ENCODE measurements at regions not wholly inside any gene's neighbourhood (a gene's known extent, or its start where the extent isn't known, plus 50 kb on each side); places are given as distances from the start of the nearest gene placed in this dataset.

DNA sequence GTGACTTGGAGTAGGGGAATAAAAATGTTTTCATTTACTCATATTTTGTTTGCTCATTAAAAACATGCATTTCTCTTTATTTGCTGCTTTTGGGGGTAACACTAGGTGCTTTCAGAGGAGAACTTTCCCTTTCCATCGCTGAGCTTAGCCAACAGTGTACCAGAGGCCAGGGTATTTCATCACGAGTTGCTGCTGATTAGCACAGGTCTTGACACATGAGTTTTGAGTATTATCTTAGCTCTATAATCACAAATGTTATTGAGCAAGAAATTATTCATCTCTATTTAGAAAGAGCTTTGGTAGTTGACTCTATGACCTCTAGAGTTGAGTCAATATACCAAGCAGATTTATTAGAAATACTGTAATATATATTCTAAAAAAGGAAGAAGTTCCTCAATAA, 375.9 kb downstream of the NXPH1 start:
- Histone ChIP-seq H3K36me3 (ENCODE audit: control insufficient read depth, low read depth, low read length) (no peaks in the 10 kb centered on the region), H3K4me3 (ENCODE audit: low read length) (no peak overlapping the region), H3K27me3 (ENCODE audit: control insufficient read depth, insufficient read depth, low read length) (no peaks in the 10 kb centered on the region), H3K27ac (ENCODE audit: low read length) (no peak overlapping the region), H3K4me1 (ENCODE audit: control insufficient read depth, low read depth, low read length) (no peaks in the 10 kb centered on the region), H3K9me3 (ENCODE audit: control insufficient read depth, low read depth, low read length) (no peaks in the 10 kb centered on the region), H3K9ac (ENCODE audit: low read length) (no peak overlapping the region)

DNA sequence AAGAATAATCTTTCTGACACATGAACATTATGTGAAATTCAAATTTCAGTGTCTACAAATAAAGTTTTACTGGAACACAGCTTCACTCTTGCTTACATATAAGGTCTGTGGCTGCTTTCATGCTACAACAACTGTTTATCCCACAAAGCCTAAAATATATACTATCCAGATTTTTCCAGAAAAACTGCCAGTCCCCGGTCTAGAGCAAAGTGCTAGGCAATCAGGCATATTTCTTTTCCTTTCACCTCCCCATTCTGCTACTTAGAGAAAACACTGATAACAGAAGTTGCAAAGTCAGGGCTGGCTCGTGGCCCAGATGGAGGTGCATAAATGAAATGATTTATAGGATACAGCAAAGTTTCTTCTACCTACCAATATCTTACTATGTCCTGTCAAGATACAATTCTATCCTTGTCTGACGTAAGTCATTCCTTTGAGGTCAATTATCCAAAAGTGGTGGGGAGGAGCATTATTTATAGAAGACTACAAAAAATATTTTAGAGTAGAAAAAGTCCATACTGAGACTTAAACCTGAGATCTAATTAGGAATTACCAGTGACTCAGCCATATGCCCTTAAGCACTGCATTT, 384.1 kb downstream of the NXPH1 start:
- no peak overlapping the region for H3K27ac ChIP-seq (ENCODE audit: low read length)
- no peak overlapping the region for H3K4me3 ChIP-seq (ENCODE audit: low read length)
- H3K9me3 ChIP-seq (ENCODE audit: control insufficient read depth, low read depth, low read length), result no peaks in the 10 kb centered on the region
- no peak overlapping the region for H3K9ac ChIP-seq (ENCODE audit: low read length)
- H3K4me1 ChIP-seq (ENCODE audit: control insufficient read depth, low read depth, low read length), result no peaks in the 10 kb centered on the region
- H3K36me3 ChIP-seq (ENCODE audit: control insufficient read depth, low read depth, low read length), result no peaks in the 10 kb centered on the region
- no peaks in the 10 kb centered on the region for H3K27me3 ChIP-seq (ENCODE audit: control insufficient read depth, insufficient read depth, low read length)

DNA sequence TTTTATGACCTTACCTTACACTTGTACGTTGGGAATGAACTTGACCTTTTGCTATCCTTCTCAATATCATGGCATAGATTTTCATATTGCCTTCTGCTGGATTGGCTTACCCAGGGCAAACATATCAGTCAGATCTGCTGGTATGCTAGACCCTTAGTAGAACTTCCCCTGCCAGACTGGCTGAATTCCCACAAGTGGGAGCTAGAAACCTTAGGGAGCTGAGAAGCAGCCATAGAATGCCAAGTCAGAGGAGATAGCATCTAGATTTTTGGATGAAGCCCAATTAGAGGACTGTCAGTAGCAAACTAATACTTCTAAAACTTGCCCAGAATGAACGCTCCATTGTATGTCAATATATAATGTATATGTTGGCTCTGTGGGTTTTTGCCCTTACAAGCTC, 385.0 kb downstream of the NXPH1 start:
- Histone ChIP-seq H3K4me3 (ENCODE audit: low read length) (no peak overlapping the region), H3K9ac (ENCODE audit: low read length) (no peak overlapping the region), H3K27ac (ENCODE audit: low read length) (no peak overlapping the region), H3K4me1 (ENCODE audit: control insufficient read depth, low read depth, low read length) (no peaks in the 10 kb centered on the region), H3K9me3 (ENCODE audit: control insufficient read depth, low read depth, low read length) (no peaks in the 10 kb centered on the region), H3K27me3 (ENCODE audit: control insufficient read depth, insufficient read depth, low read length) (no peaks in the 10 kb centered on the region), H3K36me3 (ENCODE audit: control insufficient read depth, low read depth, low read length) (no peaks in the 10 kb centered on the region)

DNA sequence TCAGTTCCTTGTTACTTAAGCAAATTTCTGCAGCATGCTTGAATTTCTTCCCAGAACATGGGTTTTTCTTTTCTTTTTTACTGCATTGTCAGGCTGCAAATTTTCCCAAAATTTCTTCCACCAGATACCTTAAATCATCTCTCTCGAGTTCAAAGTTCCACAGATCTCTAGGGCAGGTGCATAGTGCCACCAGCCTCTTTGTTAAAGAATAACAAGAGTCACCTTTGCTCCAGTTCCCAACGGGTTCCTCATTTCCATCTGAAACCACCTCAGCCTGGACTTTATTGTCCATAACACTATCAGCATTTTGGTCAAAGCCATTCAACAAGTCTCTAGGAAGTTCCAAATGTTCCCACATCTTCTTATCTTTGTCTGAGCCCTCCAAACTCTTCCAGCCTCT, 389.2 kb downstream of the NXPH1 start:
- Histone ChIP-seq H3K9ac (ENCODE audit: low read length) (no peak overlapping the region), H3K27ac (ENCODE audit: low read length) (no peak overlapping the region), H3K27me3 (ENCODE audit: control insufficient read depth, insufficient read depth, low read length) (no peaks in the 10 kb centered on the region), H3K9me3 (ENCODE audit: control insufficient read depth, low read depth, low read length) (no peaks in the 10 kb centered on the region), H3K4me1 (ENCODE audit: control insufficient read depth, low read depth, low read length) (no peaks in the 10 kb centered on the region), H3K4me3 (ENCODE audit: low read length) (no peak overlapping the region), H3K36me3 (ENCODE audit: control insufficient read depth, low read depth, low read length) (no peaks in the 10 kb centered on the region)

DNA sequence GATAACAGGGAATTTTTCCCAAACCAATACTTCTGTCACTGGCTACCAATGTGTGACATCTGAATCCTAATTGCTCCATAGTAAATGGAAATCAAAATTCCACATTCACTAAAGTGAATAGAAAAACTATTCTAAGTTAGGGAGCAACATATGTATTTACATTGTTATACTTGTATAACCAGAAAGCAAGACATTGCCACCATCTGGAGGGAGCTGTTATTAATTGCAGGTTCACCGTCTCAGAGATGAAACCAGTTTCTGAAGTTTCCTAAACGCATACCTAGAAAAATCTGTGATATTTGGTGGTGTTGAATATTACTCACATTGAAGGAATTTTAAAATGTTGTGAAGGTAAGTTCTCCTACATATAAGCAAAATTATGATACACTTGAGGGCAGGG, 390.1 kb downstream of the NXPH1 start:
- Histone ChIP-seq H3K27ac (ENCODE audit: low read length) (no peak overlapping the region), H3K9ac (ENCODE audit: low read length) (no peak overlapping the region), H3K4me3 (ENCODE audit: low read length) (no peak overlapping the region), H3K36me3 (ENCODE audit: control insufficient read depth, low read depth, low read length) (no peaks in the 10 kb centered on the region), H3K27me3 (ENCODE audit: control insufficient read depth, insufficient read depth, low read length) (no peaks in the 10 kb centered on the region), H3K4me1 (ENCODE audit: control insufficient read depth, low read depth, low read length) (no peaks in the 10 kb centered on the region), H3K9me3 (ENCODE audit: control insufficient read depth, low read depth, low read length) (no peaks in the 10 kb centered on the region)

DNA sequence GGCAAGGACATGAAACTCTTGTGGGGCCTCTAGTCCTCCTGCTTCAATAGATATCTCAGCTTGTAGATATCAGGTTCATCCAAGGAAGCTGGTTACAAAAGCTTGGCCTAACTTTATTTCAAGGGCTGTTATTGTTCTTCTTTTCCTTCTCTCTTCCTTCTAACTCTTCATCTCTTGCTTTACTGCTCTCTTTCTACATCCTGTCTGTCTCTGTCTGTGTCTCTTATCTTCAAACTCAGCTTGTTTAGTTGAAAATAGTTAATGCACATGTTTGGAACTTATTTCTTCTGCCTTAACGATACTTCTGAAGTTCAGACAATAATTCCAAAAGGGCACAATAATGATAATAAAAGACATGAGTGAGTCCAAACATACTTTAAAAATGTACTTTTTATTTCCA, 393.9 kb downstream of the NXPH1 start:
- no peak overlapping the region for H3K4me3 ChIP-seq (ENCODE audit: low read length)
- H3K27me3 ChIP-seq (ENCODE audit: control insufficient read depth, insufficient read depth, low read length), result no peaks in the 10 kb centered on the region
- no peak overlapping the region for H3K9ac ChIP-seq (ENCODE audit: low read length)
- no peaks in the 10 kb centered on the region for H3K4me1 ChIP-seq (ENCODE audit: control insufficient read depth, low read depth, low read length)
- no peak overlapping the region for H3K27ac ChIP-seq (ENCODE audit: low read length)
- H3K9me3 ChIP-seq (ENCODE audit: control insufficient read depth, low read depth, low read length), result no peaks in the 10 kb centered on the region
- no peaks in the 10 kb centered on the region for H3K36me3 ChIP-seq (ENCODE audit: control insufficient read depth, low read depth, low read length)

DNA sequence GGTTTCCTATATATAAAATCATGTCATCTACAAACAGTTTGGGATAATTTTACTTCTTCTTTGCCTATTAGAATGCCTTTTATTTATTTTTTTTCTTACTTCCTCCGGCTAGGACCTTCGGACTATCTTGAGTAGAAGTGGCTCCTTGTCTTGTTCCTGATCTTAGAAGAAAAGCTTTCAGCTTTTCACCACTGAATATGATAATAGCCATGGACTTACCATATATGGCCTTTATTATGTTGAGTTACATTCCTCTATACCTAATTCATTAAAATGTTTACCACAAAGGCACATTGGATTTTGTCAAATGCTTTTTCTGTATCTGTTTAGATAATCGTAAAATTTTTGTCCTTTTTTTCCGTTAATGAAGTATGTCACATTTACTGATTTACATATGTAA, 395.7 kb downstream of the NXPH1 start:
- Histone ChIP-seq H3K27me3 (ENCODE audit: control insufficient read depth, insufficient read depth, low read length) (no peaks in the 10 kb centered on the region), H3K27ac (ENCODE audit: low read length) (no peak overlapping the region), H3K9me3 (ENCODE audit: control insufficient read depth, low read depth, low read length) (no peaks in the 10 kb centered on the region), H3K4me3 (ENCODE audit: low read length) (no peak overlapping the region), H3K9ac (ENCODE audit: low read length) (no peak overlapping the region), H3K4me1 (ENCODE audit: control insufficient read depth, low read depth, low read length) (no peaks in the 10 kb centered on the region), H3K36me3 (ENCODE audit: control insufficient read depth, low read depth, low read length) (no peaks in the 10 kb centered on the region)

DNA sequence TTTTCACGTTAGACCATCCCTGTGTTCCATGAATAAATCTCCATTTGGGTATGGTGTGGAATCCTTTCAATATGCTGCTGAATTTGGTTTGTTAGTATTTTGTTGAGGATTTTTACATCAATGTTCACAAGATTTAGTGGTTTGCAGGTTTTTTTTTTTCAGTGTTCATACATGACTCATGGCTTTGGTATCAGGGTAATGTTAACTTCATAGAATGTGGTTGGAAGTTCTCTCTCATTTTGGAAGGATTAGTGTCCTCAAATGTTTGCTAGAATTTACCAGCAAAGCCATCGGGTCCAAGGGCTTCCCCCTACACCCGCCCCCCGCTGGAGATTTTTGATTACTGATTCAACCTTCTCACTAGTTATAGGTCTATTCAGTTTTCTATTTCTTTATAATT, 398.0 kb downstream of the NXPH1 start:
- no peaks in the 10 kb centered on the region for H3K9me3 ChIP-seq (ENCODE audit: control insufficient read depth, low read depth, low read length)
- no peak overlapping the region for H3K27ac ChIP-seq (ENCODE audit: low read length)
- no peaks in the 10 kb centered on the region for H3K4me1 ChIP-seq (ENCODE audit: control insufficient read depth, low read depth, low read length)
- H3K27me3 ChIP-seq (ENCODE audit: control insufficient read depth, insufficient read depth, low read length), result no peaks in the 10 kb centered on the region
- H3K9ac ChIP-seq (ENCODE audit: low read length), result no peak overlapping the region
- H3K4me3 ChIP-seq (ENCODE audit: low read length), result no peak overlapping the region
- no peaks in the 10 kb centered on the region for H3K36me3 ChIP-seq (ENCODE audit: control insufficient read depth, low read depth, low read length)

DNA sequence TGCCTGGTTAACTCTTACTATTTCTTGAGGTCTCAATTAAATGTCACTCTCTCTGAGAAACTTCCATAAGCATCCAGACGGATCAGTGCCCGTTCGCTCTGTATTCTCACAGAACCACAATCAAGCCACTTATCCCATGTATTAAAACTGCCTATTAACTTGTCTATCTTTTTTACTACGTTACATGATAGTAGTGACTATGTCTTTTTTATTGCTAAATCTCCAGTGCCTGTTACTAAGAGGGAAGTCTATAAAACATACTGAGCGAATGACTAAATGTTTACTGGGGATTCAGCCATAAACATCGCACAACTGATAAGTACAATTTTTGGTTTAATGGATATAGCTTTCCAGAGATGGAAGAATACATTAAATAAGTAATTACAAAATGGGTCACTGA, 399.9 kb downstream of the NXPH1 start:
- H3K4me1 ChIP-seq (ENCODE audit: control insufficient read depth, low read depth, low read length), result no peaks in the 10 kb centered on the region
- no peaks in the 10 kb centered on the region for H3K36me3 ChIP-seq (ENCODE audit: control insufficient read depth, low read depth, low read length)
- H3K9ac ChIP-seq (ENCODE audit: low read length), result no peak overlapping the region
- H3K9me3 ChIP-seq (ENCODE audit: control insufficient read depth, low read depth, low read length), result no peaks in the 10 kb centered on the region
- no peak overlapping the region for H3K4me3 ChIP-seq (ENCODE audit: low read length)
- H3K27me3 ChIP-seq (ENCODE audit: control insufficient read depth, insufficient read depth, low read length), result no peaks in the 10 kb centered on the region
- no peak overlapping the region for H3K27ac ChIP-seq (ENCODE audit: low read length)

DNA sequence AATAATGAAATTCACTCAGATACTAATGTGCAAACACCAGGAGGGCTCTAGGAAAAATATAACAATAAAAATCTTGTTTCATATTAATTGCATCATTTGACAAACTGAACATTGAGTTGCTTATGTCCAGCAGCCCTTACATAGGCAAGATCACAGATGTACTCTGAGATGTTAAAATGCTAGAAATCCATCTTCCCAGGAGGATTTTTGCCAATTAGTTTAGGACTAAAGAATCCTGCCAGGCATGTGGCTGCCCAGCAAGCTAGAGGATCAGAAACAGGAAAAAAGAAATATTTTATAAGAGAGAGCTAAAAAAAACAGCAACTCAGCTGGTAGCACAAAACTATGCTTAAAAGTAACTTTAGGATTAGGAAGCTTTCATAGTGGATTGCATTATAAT, 407.8 kb downstream of the NXPH1 start:
- no peaks in the 10 kb centered on the region for H3K36me3 ChIP-seq (ENCODE audit: control insufficient read depth, low read depth, low read length)
- H3K9me3 ChIP-seq (ENCODE audit: control insufficient read depth, low read depth, low read length), result no peaks in the 10 kb centered on the region
- no peaks in the 10 kb centered on the region for H3K27me3 ChIP-seq (ENCODE audit: control insufficient read depth, insufficient read depth, low read length)
- H3K27ac ChIP-seq (ENCODE audit: low read length), result no peak overlapping the region
- no peaks in the 10 kb centered on the region for H3K4me1 ChIP-seq (ENCODE audit: control insufficient read depth, low read depth, low read length)
- H3K9ac ChIP-seq (ENCODE audit: low read length), result no peak overlapping the region
- no peak overlapping the region for H3K4me3 ChIP-seq (ENCODE audit: low read length)

DNA sequence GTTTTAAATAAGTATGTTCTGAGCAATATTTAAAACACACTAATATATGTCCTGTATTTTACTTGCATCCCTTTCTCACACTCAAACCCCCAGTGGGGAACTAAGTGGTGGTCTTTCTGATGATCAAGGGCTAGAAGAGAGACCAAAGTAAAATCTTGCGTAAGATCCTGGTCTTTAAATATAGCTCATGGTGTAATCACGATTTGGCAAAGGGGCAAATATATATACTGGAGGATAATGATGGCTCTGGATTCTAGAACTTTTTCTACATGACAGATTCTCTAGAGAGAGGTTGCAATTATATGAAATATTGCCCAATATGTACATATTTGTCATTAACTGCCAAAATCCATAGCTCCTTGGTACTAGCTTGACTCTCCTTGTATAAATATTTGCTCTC, 438.3 kb downstream of the NXPH1 start:
- no peaks in the 10 kb centered on the region for H3K36me3 ChIP-seq (ENCODE audit: control insufficient read depth, low read depth, low read length)
- H3K9me3 ChIP-seq (ENCODE audit: control insufficient read depth, low read depth, low read length), result no peaks in the 10 kb centered on the region
- H3K4me3 ChIP-seq (ENCODE audit: low read length), result no peak overlapping the region
- H3K27ac ChIP-seq (ENCODE audit: low read length), result no peak overlapping the region
- no peaks in the 10 kb centered on the region for H3K27me3 ChIP-seq (ENCODE audit: control insufficient read depth, insufficient read depth, low read length)
- no peaks in the 10 kb centered on the region for H3K4me1 ChIP-seq (ENCODE audit: control insufficient read depth, low read depth, low read length)
- H3K9ac ChIP-seq (ENCODE audit: low read length), result no peak overlapping the region

DNA sequence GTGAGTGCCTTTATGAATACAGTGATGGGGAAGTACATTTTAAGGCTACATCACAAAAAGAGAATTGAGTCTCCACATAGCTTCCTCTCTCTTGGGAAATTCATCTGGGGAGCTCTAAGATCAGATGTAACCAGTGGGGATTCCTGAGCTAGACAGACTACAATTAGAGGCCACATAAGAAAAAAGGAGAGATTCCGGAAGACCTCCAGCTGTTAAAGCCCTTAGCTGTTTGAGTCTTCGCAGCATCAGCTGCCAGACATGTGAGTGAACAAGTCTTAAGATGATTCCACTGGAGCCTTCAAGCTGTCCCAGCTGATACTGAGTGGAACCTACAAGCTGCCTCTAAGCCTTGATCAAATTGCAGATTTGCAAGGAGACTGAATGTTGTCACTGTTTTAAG, 448.5 kb downstream of the NXPH1 start:
- Histone ChIP-seq H3K36me3 (ENCODE audit: control insufficient read depth, low read depth, low read length) (no peaks in the 10 kb centered on the region), H3K27me3 (ENCODE audit: control insufficient read depth, insufficient read depth, low read length) (no peaks in the 10 kb centered on the region), H3K9ac (ENCODE audit: low read length) (no peak overlapping the region), H3K4me1 (ENCODE audit: control insufficient read depth, low read depth, low read length) (no peaks in the 10 kb centered on the region), H3K27ac (ENCODE audit: low read length) (no peak overlapping the region), H3K9me3 (ENCODE audit: control insufficient read depth, low read depth, low read length) (no peaks in the 10 kb centered on the region), H3K4me3 (ENCODE audit: low read length) (no peak overlapping the region)
